ENCODE measurements at regions not wholly inside any gene's neighbourhood (a gene's known extent, or its start where the extent isn't known, plus 50 kb on each side); places are given as distances from the start of the nearest gene placed in this dataset.

- no peak overlapping the region for H3K4me3 ChIP-seq (ENCODE audit: low read depth, low read length)
- no peak for TF ChIP-seq CTCF (IDR thresholded peaks at IDR 0.05; ENCODE audit: insufficient read depth, low read depth, low read length, missing control alignments)
- DNase-seq (ENCODE audit: low read depth), result no peak
Measured at GRCh38 chr16:86765389-86766026, 187.2 kb downstream of the FOXL1 start.

DNA sequence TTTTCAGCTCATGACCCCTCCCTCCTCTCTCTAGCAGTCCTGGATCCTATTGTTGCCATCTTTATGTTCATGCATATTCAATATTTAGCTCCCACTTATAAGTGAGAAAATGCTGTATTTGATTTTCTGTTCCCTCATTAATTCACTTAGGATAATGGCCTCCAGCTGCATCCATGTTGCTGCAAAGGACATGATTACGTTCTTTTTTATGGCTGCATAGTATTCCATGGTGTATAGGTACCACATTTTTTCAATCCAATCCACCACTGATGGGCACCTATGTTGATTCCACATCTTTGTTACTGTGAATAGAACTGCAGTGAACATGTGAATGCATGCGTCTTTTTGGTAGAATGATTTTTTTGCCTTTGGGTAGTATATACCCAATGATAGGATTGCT is 188.4 kb downstream of the FOXL1 start:
- DNase-seq (ENCODE audit: low read depth), result no peak
- H3K4me3 ChIP-seq (ENCODE audit: low read depth, low read length), result no peak overlapping the region
- no peak for TF ChIP-seq CTCF (IDR thresholded peaks at IDR 0.05; ENCODE audit: insufficient read depth, low read depth, low read length, missing control alignments)

- no peak for DNase-seq (ENCODE audit: low read depth)
- no peak for TF ChIP-seq CTCF (IDR thresholded peaks at IDR 0.05; ENCODE audit: insufficient read depth, low read depth, low read length, missing control alignments)
- no peak overlapping the region for H3K4me3 ChIP-seq (ENCODE audit: low read depth, low read length)
Measured at GRCh38 chr16:86768228-86768791, 190.0 kb downstream of the FOXL1 start.

DNA sequence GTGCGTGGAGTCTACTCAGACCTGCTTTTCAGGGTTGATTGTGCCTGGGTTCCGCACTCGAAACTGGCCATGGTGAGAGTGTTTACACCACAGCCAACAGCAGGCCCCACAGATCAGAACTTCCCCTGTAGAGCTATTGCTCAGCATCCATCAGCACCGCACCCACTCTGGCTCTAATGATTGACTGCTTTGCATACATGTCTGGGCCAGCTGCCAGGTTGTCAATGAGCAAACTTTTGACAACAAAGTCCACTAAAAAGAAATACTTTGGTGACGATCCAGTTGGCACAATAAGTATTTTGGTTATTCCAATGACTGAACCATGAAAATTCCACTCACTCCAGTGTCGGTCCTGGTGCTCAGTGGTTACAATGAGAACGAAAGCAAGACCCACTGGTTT is 190.7 kb downstream of the FOXL1 start:
- TF ChIP-seq CTCF (IDR thresholded peaks at IDR 0.05; ENCODE audit: insufficient read depth, low read depth, low read length, missing control alignments), result no peak
- no peak overlapping the region for H3K4me3 ChIP-seq (ENCODE audit: low read depth, low read length)
- peak; percentile 48 for DNase-seq (ENCODE audit: low read depth)

GRCh38 chr16:86771506-86772460 is 193.4 kb downstream of the FOXL1 start:
- no peak for TF ChIP-seq CTCF (IDR thresholded peaks at IDR 0.05; ENCODE audit: insufficient read depth, low read depth, low read length, missing control alignments)
- no peak for DNase-seq (ENCODE audit: low read depth)
- H3K4me3 ChIP-seq (ENCODE audit: low read depth, low read length), result no peak overlapping the region

GRCh38 chr16:86772671-86773353 is 194.5 kb downstream of the FOXL1 start:
- H3K4me3 ChIP-seq (ENCODE audit: low read depth, low read length), result no peak overlapping the region
- TF ChIP-seq CTCF (IDR thresholded peaks at IDR 0.05; ENCODE audit: insufficient read depth, low read depth, low read length, missing control alignments), result no peak
- DNase-seq (ENCODE audit: low read depth), result no peak

All from GM12865 (cell line).